Panc1 (cell line): ENCODE measurements at regions not wholly inside any gene's neighbourhood (a gene's known extent, or its start where the extent isn't known, plus 50 kb on each side); places are given as distances from the start of the nearest gene placed in this dataset.

Experiments
- ATAC-seq: fragments of 200-7000 bp; cut with Tn5 transposase; 2 replicates; pipeline ENCODE4 v1.9.1; 2020; ENCODE audit warnings: mild to moderate bottlenecking, moderate library complexity
- BruUV-seq: library from RNA; stranded (reverse); fragments of 400-500 nt; replicated peaks from 2 replicates; lab custom pipeline; 2021; lab: Mats Ljungman, UMichigan
- CTCF ChIA-PET: fragments of 300-600 bp; sonication (Branson Sonifier 250); formaldehyde crosslinking; loops from one replicate; lab custom pipeline; 2022; ENCODE audit warnings: antibody characterized with exemption; lab: Charles Lee
- POLR2A ChIA-PET: fragments of 300-600 bp; sonication (Branson Sonifier 250); formaldehyde crosslinking; loops from one replicate; lab custom pipeline; 2022; ENCODE audit warnings: antibody characterized with exemption; lab: Charles Lee
- DNase-seq: peaks from one replicate; pipeline ENCODE4 v3.0.0-alpha.2; 2010; ENCODE audit warnings: low read depth, low spot score
- H3K27ac ChIP-seq: 2 replicates; pipeline ENCODE4 v1.5.1; 2011; ENCODE audit warnings: mild to moderate bottlenecking, low read length, inconsistent platforms
- H3K27me3 ChIP-seq: fragments of 200-500 bp; sonication (Bioruptor generic); 2 replicates; pipeline ENCODE4 v1.6.0; 2014; ENCODE audit warnings: low read length, inconsistent platforms; ENCODE audit not compliant: control insufficient read depth, insufficient read depth
- H3K36me3 ChIP-seq: fragments of 200-500 bp; sonication (Bioruptor generic); 2 replicates; pipeline ENCODE4 v1.5.1; 2014; ENCODE audit warnings: inconsistent platforms, mild to moderate bottlenecking, low read length, moderate library complexity; ENCODE audit not compliant: control insufficient read depth, insufficient read depth
- H3K4me1 ChIP-seq: 2 replicates; pipeline ENCODE4 v1.5.1; 2011; ENCODE audit warnings: inconsistent platforms, mild to moderate bottlenecking, low read length, moderate library complexity; ENCODE audit not compliant: control insufficient read depth, insufficient read depth
- H3K4me3 ChIP-seq, 2 experiments: 2 replicates each; pipeline ENCODE4 v1.5.1; 2011 to 2012; ENCODE audit warnings: low read depth in 2 of 2, low read length in 2 of 2, mild to moderate bottlenecking in 2 of 2, inconsistent platforms in 1 of 2, moderate library complexity in 1 of 2
- H3K9me3 ChIP-seq: fragments of 200-500 bp; sonication (Bioruptor generic); 2 replicates; pipeline ENCODE4 v1.5.1; 2014; ENCODE audit warnings: low read depth, mild to moderate bottlenecking, inconsistent platforms, low read length, moderate library complexity; ENCODE audit not compliant: control insufficient read depth, insufficient read depth
- POLR2AphosphoS5 ChIP-seq: IDR thresholded peaks from 2 replicates; pipeline ENCODE4 v1.6.1; 2012; ENCODE audit warnings: mild to moderate bottlenecking, low read depth, low read length, moderate library complexity
- SIN3A ChIP-seq: IDR thresholded peaks from 2 replicates; pipeline ENCODE4 v1.6.1; 2012; ENCODE audit warnings: low read depth, mild to moderate bottlenecking, low read length, moderate library complexity, borderline replicate concordance; ENCODE audit not compliant: insufficient read depth
- TCF7L2 ChIP-seq: IDR thresholded peaks from 2 replicates; pipeline ENCODE4 v1.6.1; 2011; ENCODE audit warnings: mild to moderate bottlenecking, low read depth, low read length, inconsistent platforms
- in situ Hi-C: cut with HindIII; loops from 2 replicates; pipeline ENCODE4 v1.10.0; 2016; ENCODE audit warnings: low sequenced_read_pairs, low pct_unique_long_range_greater_than_20kb
- intact Hi-C: fragments of 100-400 bp; cut with micrococcal nuclease; formaldehyde crosslinking; loops from one replicate; pipeline ENCODE4 v1.10.0; 2022; ENCODE audit not compliant: unreplicated experiment
- TF ChIP-seq, protein P1 (sequence below): fragments of 450-650 bp; IDR thresholded peaks from 2 replicates; pipeline ENCODE4 v1.5.1; 2017; ENCODE audit warnings: mild to moderate bottlenecking
- TF ChIP-seq, protein P2 (sequence below), 2 experiments: IDR thresholded peaks; 2 replicates each; pipeline ENCODE4 v1.6.1; 2011 to 2012; ENCODE audit warnings: low read depth in 2 of 2, control low read depth in 1 of 2, low read length in 1 of 2, mild to moderate bottlenecking in 1 of 2, moderate library complexity in 1 of 2; ENCODE audit not compliant: insufficient read depth in 1 of 2

DNA sequence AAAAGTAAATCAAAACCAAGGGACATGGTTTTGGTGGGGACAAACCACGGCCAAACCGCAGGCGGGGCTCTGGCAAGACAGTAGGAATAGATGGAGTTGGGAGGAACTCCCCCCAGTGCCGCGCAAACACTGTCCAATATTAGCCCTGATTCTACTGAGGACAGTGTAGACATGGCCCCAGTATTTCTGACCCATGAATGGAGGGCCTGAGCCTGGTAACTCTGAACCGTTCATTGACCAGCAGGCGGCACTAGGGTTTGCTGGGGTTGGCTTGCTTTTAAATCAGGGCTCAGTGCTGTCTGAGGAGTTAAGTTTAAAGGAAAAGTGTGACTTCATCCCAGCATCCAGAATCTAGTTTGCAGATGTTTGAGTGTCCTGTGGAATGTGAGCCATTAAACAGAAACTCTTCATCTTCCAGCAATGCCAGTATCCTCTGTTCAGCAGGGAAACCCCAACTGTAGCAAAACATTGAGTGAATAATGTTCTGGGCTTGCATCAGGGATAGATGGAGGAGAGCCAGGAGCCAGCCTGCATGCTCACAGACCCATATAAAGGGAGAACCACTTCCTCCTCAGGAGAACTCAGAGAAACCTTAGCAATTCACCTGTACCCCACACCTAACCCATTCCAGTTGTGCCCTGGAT, 147.4 kb upstream of the PRSS58 start:
- Histone ChIP-seq H3K9me3 (no peaks in the 10 kb centered on the region), H3K4me3 (no peak overlapping the region), H3K27ac (no peak overlapping the region), H3K4me1 (no peaks in the 10 kb centered on the region), H3K36me3 (no peaks in the 10 kb centered on the region), H3K27me3 (no peaks in the 10 kb centered on the region)
- in situ Hi-C loops, result no loop called here
- DNase-seq, result no peak
- intact Hi-C loops, result no loop called here
- no TSS peak for BruUV-seq
- ChIA-PET POLR2A (no interaction called here), CTCF (no interaction called here)
- no peak for ATAC-seq
- TF ChIP-seq TCF7L2, result no peak
- TF ChIP-seq, protein P1, sequence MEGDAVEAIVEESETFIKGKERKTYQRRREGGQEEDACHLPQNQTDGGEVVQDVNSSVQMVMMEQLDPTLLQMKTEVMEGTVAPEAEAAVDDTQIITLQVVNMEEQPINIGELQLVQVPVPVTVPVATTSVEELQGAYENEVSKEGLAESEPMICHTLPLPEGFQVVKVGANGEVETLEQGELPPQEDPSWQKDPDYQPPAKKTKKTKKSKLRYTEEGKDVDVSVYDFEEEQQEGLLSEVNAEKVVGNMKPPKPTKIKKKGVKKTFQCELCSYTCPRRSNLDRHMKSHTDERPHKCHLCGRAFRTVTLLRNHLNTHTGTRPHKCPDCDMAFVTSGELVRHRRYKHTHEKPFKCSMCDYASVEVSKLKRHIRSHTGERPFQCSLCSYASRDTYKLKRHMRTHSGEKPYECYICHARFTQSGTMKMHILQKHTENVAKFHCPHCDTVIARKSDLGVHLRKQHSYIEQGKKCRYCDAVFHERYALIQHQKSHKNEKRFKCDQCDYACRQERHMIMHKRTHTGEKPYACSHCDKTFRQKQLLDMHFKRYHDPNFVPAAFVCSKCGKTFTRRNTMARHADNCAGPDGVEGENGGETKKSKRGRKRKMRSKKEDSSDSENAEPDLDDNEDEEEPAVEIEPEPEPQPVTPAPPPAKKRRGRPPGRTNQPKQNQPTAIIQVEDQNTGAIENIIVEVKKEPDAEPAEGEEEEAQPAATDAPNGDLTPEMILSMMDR, result no peak
- TF ChIP-seq SIN3A, result no peak
- no peak for TF ChIP-seq POLR2AphosphoS5
- TF ChIP-seq, protein P2, sequence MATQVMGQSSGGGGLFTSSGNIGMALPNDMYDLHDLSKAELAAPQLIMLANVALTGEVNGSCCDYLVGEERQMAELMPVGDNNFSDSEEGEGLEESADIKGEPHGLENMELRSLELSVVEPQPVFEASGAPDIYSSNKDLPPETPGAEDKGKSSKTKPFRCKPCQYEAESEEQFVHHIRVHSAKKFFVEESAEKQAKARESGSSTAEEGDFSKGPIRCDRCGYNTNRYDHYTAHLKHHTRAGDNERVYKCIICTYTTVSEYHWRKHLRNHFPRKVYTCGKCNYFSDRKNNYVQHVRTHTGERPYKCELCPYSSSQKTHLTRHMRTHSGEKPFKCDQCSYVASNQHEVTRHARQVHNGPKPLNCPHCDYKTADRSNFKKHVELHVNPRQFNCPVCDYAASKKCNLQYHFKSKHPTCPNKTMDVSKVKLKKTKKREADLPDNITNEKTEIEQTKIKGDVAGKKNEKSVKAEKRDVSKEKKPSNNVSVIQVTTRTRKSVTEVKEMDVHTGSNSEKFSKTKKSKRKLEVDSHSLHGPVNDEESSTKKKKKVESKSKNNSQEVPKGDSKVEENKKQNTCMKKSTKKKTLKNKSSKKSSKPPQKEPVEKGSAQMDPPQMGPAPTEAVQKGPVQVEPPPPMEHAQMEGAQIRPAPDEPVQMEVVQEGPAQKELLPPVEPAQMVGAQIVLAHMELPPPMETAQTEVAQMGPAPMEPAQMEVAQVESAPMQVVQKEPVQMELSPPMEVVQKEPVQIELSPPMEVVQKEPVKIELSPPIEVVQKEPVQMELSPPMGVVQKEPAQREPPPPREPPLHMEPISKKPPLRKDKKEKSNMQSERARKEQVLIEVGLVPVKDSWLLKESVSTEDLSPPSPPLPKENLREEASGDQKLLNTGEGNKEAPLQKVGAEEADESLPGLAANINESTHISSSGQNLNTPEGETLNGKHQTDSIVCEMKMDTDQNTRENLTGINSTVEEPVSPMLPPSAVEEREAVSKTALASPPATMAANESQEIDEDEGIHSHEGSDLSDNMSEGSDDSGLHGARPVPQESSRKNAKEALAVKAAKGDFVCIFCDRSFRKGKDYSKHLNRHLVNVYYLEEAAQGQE (IDR thresholded peaks at IDR 0.05; ENCODE audit: insufficient read depth in 1 of 2, low read depth in 2 of 2, low read length in 1 of 2), result no peak

DNA sequence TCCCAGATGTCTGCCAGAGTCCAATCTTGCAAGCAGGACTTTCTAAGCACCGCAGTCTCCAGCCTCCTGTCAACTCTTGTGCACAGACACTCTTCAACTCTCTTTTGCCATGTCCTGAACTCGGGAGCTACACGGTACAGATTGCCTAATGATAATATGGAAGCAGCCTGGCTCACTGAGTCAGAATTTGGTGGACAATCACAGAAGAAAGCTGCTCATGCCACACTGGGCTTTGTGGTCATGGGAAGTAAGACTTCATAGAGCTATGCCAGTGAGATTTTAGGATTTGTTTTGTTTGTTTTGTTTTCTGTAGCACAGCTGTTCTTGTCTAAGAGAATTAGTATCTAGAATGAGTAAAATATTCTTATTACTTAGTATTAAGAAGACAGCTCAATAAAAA, 144.1 kb upstream of the PRSS58 start:
- no TSS peak for BruUV-seq
- ChIA-PET CTCF (interaction anchor here (0.5 kb wide), 1 partner anchor 144 kb away, joined by 5 read pairs; no protein-coding TSS in a partner anchor), POLR2A (no interaction called here)
- Histone ChIP-seq H3K27ac (no peak overlapping the region), H3K9me3 (no peaks in the 10 kb centered on the region), H3K4me3 (no peak overlapping the region), H3K36me3 (no peaks in the 10 kb centered on the region), H3K4me1 (no peaks in the 10 kb centered on the region), H3K27me3 (no peaks in the 10 kb centered on the region)
- DNase-seq (no peak), ATAC-seq (no peak)
- TF ChIP-seq, protein P2 (IDR thresholded peaks at IDR 0.05; ENCODE audit: insufficient read depth in 1 of 2, low read depth in 2 of 2, low read length in 1 of 2), result no peak
- TF ChIP-seq, protein P1, result no peak
- no peak for TF ChIP-seq SIN3A
- TF ChIP-seq POLR2AphosphoS5, result no peak
- in situ Hi-C loops (no loop called here), intact Hi-C loops (no loop called here)
